ENCODE measurements at regions not wholly inside any gene's neighbourhood (a gene's known extent, or its start where the extent isn't known, plus 50 kb on each side); places are given as distances from the start of the nearest gene placed in this dataset.

DNA sequence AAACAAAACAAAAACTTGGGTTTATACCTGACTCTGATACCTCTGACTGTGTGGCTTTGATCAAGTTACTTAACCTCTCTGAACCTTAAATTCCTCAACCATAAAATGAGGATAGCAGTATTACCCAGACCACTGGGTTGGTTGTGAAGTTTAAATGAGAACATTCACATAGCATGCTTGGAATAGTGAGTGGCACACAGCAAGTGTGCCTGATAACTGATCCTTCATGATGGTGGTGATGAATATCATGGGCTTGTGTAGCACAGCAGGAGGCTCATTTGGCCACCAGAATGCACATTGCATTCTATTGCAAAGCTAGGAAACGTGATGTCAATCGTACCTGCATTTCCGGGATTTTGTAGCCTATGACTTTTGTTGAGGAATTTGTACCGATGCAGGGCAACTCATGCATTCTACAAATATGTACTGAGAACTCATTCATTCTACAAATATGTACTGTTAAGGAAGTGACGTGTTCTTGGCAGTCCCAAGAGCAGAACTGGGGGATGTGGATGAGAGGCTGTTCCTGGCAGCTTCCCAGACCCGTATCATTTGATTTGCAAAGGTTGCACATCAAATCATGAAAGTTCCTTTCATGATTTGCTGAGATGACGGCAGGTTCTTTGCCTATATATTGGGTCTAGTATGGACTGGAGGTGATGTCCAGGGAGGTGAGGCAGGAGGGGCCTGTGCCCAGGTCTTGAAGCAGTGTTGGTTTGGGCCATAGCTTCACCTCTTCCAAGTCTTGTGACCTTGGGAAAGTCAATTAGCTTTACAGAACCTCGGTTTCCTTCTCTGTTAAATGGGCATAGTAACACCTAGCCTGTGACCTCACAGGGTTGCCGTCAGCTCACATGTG is 94.6 kb upstream of the SMNDC1 start:
- TF ChIP-seq, protein P1, sequence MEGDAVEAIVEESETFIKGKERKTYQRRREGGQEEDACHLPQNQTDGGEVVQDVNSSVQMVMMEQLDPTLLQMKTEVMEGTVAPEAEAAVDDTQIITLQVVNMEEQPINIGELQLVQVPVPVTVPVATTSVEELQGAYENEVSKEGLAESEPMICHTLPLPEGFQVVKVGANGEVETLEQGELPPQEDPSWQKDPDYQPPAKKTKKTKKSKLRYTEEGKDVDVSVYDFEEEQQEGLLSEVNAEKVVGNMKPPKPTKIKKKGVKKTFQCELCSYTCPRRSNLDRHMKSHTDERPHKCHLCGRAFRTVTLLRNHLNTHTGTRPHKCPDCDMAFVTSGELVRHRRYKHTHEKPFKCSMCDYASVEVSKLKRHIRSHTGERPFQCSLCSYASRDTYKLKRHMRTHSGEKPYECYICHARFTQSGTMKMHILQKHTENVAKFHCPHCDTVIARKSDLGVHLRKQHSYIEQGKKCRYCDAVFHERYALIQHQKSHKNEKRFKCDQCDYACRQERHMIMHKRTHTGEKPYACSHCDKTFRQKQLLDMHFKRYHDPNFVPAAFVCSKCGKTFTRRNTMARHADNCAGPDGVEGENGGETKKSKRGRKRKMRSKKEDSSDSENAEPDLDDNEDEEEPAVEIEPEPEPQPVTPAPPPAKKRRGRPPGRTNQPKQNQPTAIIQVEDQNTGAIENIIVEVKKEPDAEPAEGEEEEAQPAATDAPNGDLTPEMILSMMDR (IDR thresholded peaks at IDR 0.05; ENCODE audit: poor library complexity, severe bottlenecking) = no peak
- TF ChIP-seq POLR2AphosphoS5 (IDR thresholded peaks at IDR 0.05) = no peak
- TF ChIP-seq, protein P2, sequence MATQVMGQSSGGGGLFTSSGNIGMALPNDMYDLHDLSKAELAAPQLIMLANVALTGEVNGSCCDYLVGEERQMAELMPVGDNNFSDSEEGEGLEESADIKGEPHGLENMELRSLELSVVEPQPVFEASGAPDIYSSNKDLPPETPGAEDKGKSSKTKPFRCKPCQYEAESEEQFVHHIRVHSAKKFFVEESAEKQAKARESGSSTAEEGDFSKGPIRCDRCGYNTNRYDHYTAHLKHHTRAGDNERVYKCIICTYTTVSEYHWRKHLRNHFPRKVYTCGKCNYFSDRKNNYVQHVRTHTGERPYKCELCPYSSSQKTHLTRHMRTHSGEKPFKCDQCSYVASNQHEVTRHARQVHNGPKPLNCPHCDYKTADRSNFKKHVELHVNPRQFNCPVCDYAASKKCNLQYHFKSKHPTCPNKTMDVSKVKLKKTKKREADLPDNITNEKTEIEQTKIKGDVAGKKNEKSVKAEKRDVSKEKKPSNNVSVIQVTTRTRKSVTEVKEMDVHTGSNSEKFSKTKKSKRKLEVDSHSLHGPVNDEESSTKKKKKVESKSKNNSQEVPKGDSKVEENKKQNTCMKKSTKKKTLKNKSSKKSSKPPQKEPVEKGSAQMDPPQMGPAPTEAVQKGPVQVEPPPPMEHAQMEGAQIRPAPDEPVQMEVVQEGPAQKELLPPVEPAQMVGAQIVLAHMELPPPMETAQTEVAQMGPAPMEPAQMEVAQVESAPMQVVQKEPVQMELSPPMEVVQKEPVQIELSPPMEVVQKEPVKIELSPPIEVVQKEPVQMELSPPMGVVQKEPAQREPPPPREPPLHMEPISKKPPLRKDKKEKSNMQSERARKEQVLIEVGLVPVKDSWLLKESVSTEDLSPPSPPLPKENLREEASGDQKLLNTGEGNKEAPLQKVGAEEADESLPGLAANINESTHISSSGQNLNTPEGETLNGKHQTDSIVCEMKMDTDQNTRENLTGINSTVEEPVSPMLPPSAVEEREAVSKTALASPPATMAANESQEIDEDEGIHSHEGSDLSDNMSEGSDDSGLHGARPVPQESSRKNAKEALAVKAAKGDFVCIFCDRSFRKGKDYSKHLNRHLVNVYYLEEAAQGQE (IDR thresholded peaks at IDR 0.05; ENCODE audit: borderline replicate concordance) = no peak
- TF ChIP-seq SMC3 (conservative IDR thresholded peaks at IDR 0.05; ENCODE audit: poor library complexity) = no peak
- TF ChIP-seq EZH2 (IDR thresholded peaks at IDR 0.05; ENCODE audit: borderline replicate concordance, insufficient read depth, low read length, poor library complexity, severe bottlenecking) = no peak

Data from neural cell (in vitro differentiated cells).